OCI-LY1 (cell line): ENCODE measurements at regions not wholly inside any gene's neighbourhood (a gene's known extent, or its start where the extent isn't known, plus 50 kb on each side); places are given as distances from the start of the nearest gene placed in this dataset.

Experiments
- EZH2 ChIP-seq: fragments of 200-600 bp; sonication (generic), shearing (Covaris generic); IDR thresholded peaks from 2 replicates; pipeline ENCODE4 v1.8.0; 2017; ENCODE audit warnings: borderline replicate concordance, mixed run types, mild to moderate bottlenecking, antibody characterized with exemption, low read length, moderate library complexity, mixed read lengths
- TF ChIP-seq, protein P1 (sequence below): fragments of 200-600 bp; sonication (generic), shearing (Covaris generic); IDR thresholded peaks from 2 replicates; pipeline ENCODE4 v1.5.1; 2017; ENCODE audit warnings: mild to moderate bottlenecking, antibody characterized with exemption, low read length, moderate library complexity, mixed read lengths

DNA sequence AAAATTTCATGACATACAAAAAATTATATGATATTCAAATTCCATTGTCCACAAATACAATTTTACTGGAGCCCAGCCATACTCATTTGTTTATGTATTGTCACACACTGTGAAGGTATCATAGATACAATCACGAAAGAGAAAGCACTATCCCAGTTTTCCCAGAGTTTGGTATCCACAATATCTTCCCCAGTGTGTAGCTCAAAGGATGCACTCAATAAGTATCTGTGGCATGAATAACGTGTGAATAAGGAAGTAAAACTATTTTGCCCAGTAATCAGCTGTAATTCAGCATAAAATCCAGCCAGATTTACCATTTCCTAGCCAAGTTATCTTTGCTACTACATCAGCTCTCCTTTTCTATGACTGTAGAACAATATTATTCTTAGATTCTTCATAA, 131.3 kb upstream of the KCNMB2 start:
- TF ChIP-seq, protein P1, sequence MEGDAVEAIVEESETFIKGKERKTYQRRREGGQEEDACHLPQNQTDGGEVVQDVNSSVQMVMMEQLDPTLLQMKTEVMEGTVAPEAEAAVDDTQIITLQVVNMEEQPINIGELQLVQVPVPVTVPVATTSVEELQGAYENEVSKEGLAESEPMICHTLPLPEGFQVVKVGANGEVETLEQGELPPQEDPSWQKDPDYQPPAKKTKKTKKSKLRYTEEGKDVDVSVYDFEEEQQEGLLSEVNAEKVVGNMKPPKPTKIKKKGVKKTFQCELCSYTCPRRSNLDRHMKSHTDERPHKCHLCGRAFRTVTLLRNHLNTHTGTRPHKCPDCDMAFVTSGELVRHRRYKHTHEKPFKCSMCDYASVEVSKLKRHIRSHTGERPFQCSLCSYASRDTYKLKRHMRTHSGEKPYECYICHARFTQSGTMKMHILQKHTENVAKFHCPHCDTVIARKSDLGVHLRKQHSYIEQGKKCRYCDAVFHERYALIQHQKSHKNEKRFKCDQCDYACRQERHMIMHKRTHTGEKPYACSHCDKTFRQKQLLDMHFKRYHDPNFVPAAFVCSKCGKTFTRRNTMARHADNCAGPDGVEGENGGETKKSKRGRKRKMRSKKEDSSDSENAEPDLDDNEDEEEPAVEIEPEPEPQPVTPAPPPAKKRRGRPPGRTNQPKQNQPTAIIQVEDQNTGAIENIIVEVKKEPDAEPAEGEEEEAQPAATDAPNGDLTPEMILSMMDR = no peak
- no peak for TF ChIP-seq EZH2
